Effector memory CD8-positive, alpha-beta T cell (primary cell): ENCODE measurements at regions not wholly inside any gene's neighbourhood (a gene's known extent, or its start where the extent isn't known, plus 50 kb on each side); places are given as distances from the start of the nearest gene placed in this dataset.

Source experiments
- ATAC-seq: fragments of 150-1000 bp; cut with Tn5 transposase; replicated peaks from 2 replicates; pipeline ENCODE4 v1.10.0; 2021; ENCODE audit warnings: mild to moderate bottlenecking, moderate library complexity
- DNase-seq, 3 experiments: peaks; one replicate each; pipeline ENCODE4 v3.0.0; 2021
- H3K27ac Mint-ChIP-seq, 2 donors: one replicate each; pipeline ENCODE4 v1.8.0; 2022; ENCODE audit warnings: mild to moderate bottlenecking in 2 of 2, mixed read lengths in 2 of 2, moderate library complexity in 2 of 2
- H3K27me3 Mint-ChIP-seq, 2 donors: one replicate each; pipeline ENCODE4 v1.8.0; 2022; ENCODE audit warnings: mixed read lengths in 2 of 2
- H3K36me3 Mint-ChIP-seq: one replicate; pipeline ENCODE4 v1.8.0; 2022; ENCODE audit warnings: mild to moderate bottlenecking, moderate library complexity, mixed read lengths; ENCODE audit not compliant: insufficient read depth
- H3K4me1 Mint-ChIP-seq, 2 donors: one replicate each; pipeline ENCODE4 v1.8.0; 2022; ENCODE audit warnings: low read depth in 2 of 2, mixed read lengths in 2 of 2
- H3K4me3 Mint-ChIP-seq, 2 donors: one replicate each; pipeline ENCODE4 v1.8.0; 2022; ENCODE audit warnings: mild to moderate bottlenecking in 2 of 2, mixed read lengths in 2 of 2, moderate library complexity in 2 of 2
- H3K9me3 Mint-ChIP-seq, 2 donors: one replicate each; pipeline ENCODE4 v1.8.0; 2022; ENCODE audit warnings: mixed read lengths in 2 of 2

- no peak for ATAC-seq
- Mint-ChIP-seq H3K36me3 (peaks cover 2% of the 10 kb centered on the region), H3K4me3 (no peak overlapping the region), H3K27me3 (peaks cover 37 to 41% of the 10 kb centered on the region in 2 donors), H3K9me3 (no peaks in the 10 kb centered on the region), H3K27ac (no peak overlapping the region), H3K4me1 (no peaks in the 10 kb centered on the region)
- DNase-seq: no peak
These were observed 159.4 kb downstream of the CD8B2 start for GRCh38 chr2:106646605-106647004.

GRCh38 chr2:106649306-106649705, 162.1 kb downstream of the CD8B2 start:
- Mint-ChIP-seq H3K36me3 (peaks cover 2% of the 10 kb centered on the region), H3K4me3 (no peak overlapping the region), H3K4me1 (no peaks in the 10 kb centered on the region), H3K27ac (no peak overlapping the region), H3K9me3 (no peaks in the 10 kb centered on the region), H3K27me3 (peaks cover 37 to 41% of the 10 kb centered on the region in 2 donors)
- ATAC-seq (no peak), DNase-seq (no peak)

GRCh38 chr2:106653465-106653864, 166.3 kb downstream of the CD8B2 start:
- no peak overlapping the region for H3K27ac Mint-ChIP-seq
- H3K9me3 Mint-ChIP-seq: peaks cover 0 to 2% of the 10 kb centered on the region in 2 donors
- no peaks in the 10 kb centered on the region for H3K4me1 Mint-ChIP-seq
- peaks cover 23% of the 10 kb centered on the region in 2 donors for H3K27me3 Mint-ChIP-seq
- H3K4me3 Mint-ChIP-seq: no peak overlapping the region
- no peak for ATAC-seq
- DNase-seq: no peak
- H3K36me3 Mint-ChIP-seq: no peaks in the 10 kb centered on the region

- Mint-ChIP-seq H3K4me3 (no peak overlapping the region), H3K36me3 (no peaks in the 10 kb centered on the region), H3K27me3 (peaks cover 7 to 8% of the 10 kb centered on the region in 2 donors), H3K4me1 (no peaks in the 10 kb centered on the region), H3K27ac (no peak overlapping the region), H3K9me3 (peaks cover 0 to 7% of the 10 kb centered on the region in 2 donors)
- no peak for DNase-seq
- no peak for ATAC-seq
These were observed 171.5 kb downstream of the CD8B2 start for GRCh38 chr2:106658616-106659015.

GRCh38 chr2:106664669-106665068, 177.5 kb downstream of the CD8B2 start:
- Mint-ChIP-seq H3K36me3 (no peaks in the 10 kb centered on the region), H3K4me1 (no peaks in the 10 kb centered on the region), H3K27me3 (peaks cover 9 to 18% of the 10 kb centered on the region in 2 donors), H3K9me3 (peaks cover 5 to 7% of the 10 kb centered on the region in 2 donors), H3K27ac (no peak overlapping the region), H3K4me3 (no peak overlapping the region)
- DNase-seq (no peak), ATAC-seq (no peak)

GRCh38 chr2:106667478-106668070, 180.4 kb downstream of the CD8B2 start:
- Mint-ChIP-seq H3K36me3 (no peaks in the 10 kb centered on the region), H3K4me3 (no peak overlapping the region), H3K4me1 (no peaks in the 10 kb centered on the region), H3K27me3 (peaks cover 9 to 18% of the 10 kb centered on the region in 2 donors), H3K9me3 (peaks cover 7 to 8% of the 10 kb centered on the region in 2 donors), H3K27ac (no peak overlapping the region)
- no peak for ATAC-seq
- DNase-seq: no peak

- no peaks in the 10 kb centered on the region for H3K36me3 Mint-ChIP-seq
- H3K9me3 Mint-ChIP-seq: peaks cover 7 to 15% of the 10 kb centered on the region in 2 donors
- H3K27ac Mint-ChIP-seq: no peak overlapping the region
- no peaks in the 10 kb centered on the region for H3K4me1 Mint-ChIP-seq
- peaks cover 6 to 12% of the 10 kb centered on the region in 2 donors for H3K27me3 Mint-ChIP-seq
- H3K4me3 Mint-ChIP-seq: no peak overlapping the region
- DNase-seq: no peak
- no peak for ATAC-seq
These were observed 198.2 kb downstream of the CD8B2 start for GRCh38 chr2:106685180-106685897.

GRCh38 chr2:106686814-106687213, 199.2 kb downstream of the ST6GAL2 start:
- H3K9me3 Mint-ChIP-seq: peaks cover 11 to 15% of the 10 kb centered on the region in 2 donors
- DNase-seq (no peak), ATAC-seq (no peak)
- peaks cover 6 to 12% of the 10 kb centered on the region in 2 donors for H3K27me3 Mint-ChIP-seq
- no peaks in the 10 kb centered on the region for H3K4me1 Mint-ChIP-seq
- no peak overlapping the region for H3K27ac Mint-ChIP-seq
- H3K4me3 Mint-ChIP-seq: no peak overlapping the region
- H3K36me3 Mint-ChIP-seq: no peaks in the 10 kb centered on the region

GRCh38 chr2:106694964-106695470, 190.9 kb downstream of the ST6GAL2 start:
- Mint-ChIP-seq H3K36me3 (no peaks in the 10 kb centered on the region), H3K4me1 (no peaks in the 10 kb centered on the region), H3K9me3 (peaks cover 0 to 4% of the 10 kb centered on the region in 2 donors), H3K4me3 (no peak overlapping the region), H3K27me3 (no peaks in the 10 kb centered on the region), H3K27ac (no peak overlapping the region)
- ATAC-seq (no peak), DNase-seq (no peak)

- Mint-ChIP-seq H3K27ac (no peak overlapping the region), H3K9me3 (no peaks in the 10 kb centered on the region), H3K27me3 (no peaks in the 10 kb centered on the region), H3K36me3 (no peaks in the 10 kb centered on the region), H3K4me3 (no peak overlapping the region), H3K4me1 (no peaks in the 10 kb centered on the region)
- DNase-seq (no peak), ATAC-seq (no peak)
These were observed 190.0 kb downstream of the ST6GAL2 start for GRCh38 chr2:106695919-106696318.

- H3K4me3 Mint-ChIP-seq: no peak overlapping the region
- no peak overlapping the region for H3K27ac Mint-ChIP-seq
- DNase-seq (no peak), ATAC-seq (no peak)
- no peaks in the 10 kb centered on the region for H3K27me3 Mint-ChIP-seq
- H3K36me3 Mint-ChIP-seq: no peaks in the 10 kb centered on the region
- no peaks in the 10 kb centered on the region for H3K9me3 Mint-ChIP-seq
- no peaks in the 10 kb centered on the region for H3K4me1 Mint-ChIP-seq
These were observed 185.4 kb downstream of the ST6GAL2 start for GRCh38 chr2:106700616-106701015.

GRCh38 chr2:106701203-106702022, 184.6 kb downstream of the ST6GAL2 start:
- Mint-ChIP-seq H3K27me3 (no peaks in the 10 kb centered on the region), H3K27ac (no peak overlapping the region), H3K4me1 (no peaks in the 10 kb centered on the region), H3K9me3 (no peaks in the 10 kb centered on the region), H3K36me3 (no peaks in the 10 kb centered on the region), H3K4me3 (no peak overlapping the region)
- DNase-seq (no peak), ATAC-seq (no peak)

GRCh38 chr2:106703161-106703560, 182.8 kb downstream of the ST6GAL2 start:
- ATAC-seq: no peak
- H3K36me3 Mint-ChIP-seq: no peaks in the 10 kb centered on the region
- no peaks in the 10 kb centered on the region for H3K27me3 Mint-ChIP-seq
- H3K4me3 Mint-ChIP-seq: no peak overlapping the region
- no peak overlapping the region for H3K27ac Mint-ChIP-seq
- H3K9me3 Mint-ChIP-seq: no peaks in the 10 kb centered on the region
- no peaks in the 10 kb centered on the region for H3K4me1 Mint-ChIP-seq
- DNase-seq: no peak
